ENCODE measurements at regions not wholly inside any gene's neighbourhood (a gene's known extent, or its start where the extent isn't known, plus 50 kb on each side); places are given as distances from the start of the nearest gene placed in this dataset.
"Not testable (repeated sequence)": the region's sequence is repeated elsewhere in the genome, so short reads cannot be mapped to it uniquely, and the experiment has no call there.

DNA sequence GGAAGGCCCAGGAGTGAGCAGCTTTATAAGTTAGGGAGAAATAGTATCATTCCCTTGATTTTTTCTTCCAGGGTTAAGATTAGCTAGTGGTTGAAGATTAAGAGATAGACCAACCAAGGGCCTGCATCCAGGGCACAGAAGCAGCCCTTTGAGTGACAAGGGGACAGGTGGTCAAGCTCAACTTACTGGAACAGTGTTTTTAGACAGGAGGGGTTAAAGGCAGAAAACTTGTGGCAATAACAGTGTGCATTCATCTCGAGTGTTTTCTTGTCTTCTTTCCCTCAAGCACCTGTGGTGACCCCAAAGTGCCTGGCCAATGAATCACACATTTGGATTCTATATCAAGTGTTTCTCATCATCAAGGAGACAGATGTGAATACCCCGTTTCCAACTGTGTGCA, 267.5 kb downstream of the PDCD6IP start:
- H3K4me1 Mint-ChIP-seq (ENCODE audit: low read depth) = peaks cover under 1% of the 10 kb centered on the region
- H3K36me3 Mint-ChIP-seq (ENCODE audit: low read depth) = no peaks in the 10 kb centered on the region
- H3K27me3 Mint-ChIP-seq (ENCODE audit: low read depth) = peaks cover 4% of the 10 kb centered on the region
- H3K9me3 Mint-ChIP-seq = no peaks in the 10 kb centered on the region
- DNase-seq (ENCODE audit: low spot score) = no peak
- H3K4me3 Mint-ChIP-seq (ENCODE audit: low read depth) = no peak overlapping the region
- intact Hi-C loops (cut with micrococcal nuclease) = no loop called here
- H3K27ac Mint-ChIP-seq = no peak overlapping the region

DNA sequence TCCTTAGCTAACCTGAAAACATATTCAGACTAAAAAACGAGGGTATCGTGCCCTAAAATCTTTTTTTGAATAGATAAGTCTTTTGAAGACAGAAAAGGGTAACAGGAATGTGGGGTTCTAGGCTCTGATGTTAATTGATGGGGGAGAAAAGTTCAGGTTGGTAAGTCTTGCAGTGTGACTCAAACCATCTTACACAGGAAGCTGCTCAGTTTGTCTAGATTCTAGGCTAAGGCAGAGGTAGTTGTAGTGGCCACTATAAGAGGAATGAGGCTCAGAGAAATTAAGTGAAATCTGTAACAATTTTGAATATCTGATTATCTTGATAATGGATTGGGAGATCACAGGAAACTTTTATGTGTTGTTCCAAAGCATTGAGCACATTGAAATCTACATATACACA, 267.9 kb downstream of the PDCD6IP start:
- peaks cover 4% of the 10 kb centered on the region for H3K27me3 Mint-ChIP-seq (ENCODE audit: low read depth)
- no peaks in the 10 kb centered on the region for H3K9me3 Mint-ChIP-seq
- H3K4me1 Mint-ChIP-seq (ENCODE audit: low read depth) = peaks cover 1% of the 10 kb centered on the region
- H3K27ac Mint-ChIP-seq = no peak overlapping the region
- H3K4me3 Mint-ChIP-seq (ENCODE audit: low read depth) = no peak overlapping the region
- intact Hi-C loops (cut with micrococcal nuclease) = no loop called here
- DNase-seq (ENCODE audit: low spot score) = no peak
- no peaks in the 10 kb centered on the region for H3K36me3 Mint-ChIP-seq (ENCODE audit: low read depth)

DNA sequence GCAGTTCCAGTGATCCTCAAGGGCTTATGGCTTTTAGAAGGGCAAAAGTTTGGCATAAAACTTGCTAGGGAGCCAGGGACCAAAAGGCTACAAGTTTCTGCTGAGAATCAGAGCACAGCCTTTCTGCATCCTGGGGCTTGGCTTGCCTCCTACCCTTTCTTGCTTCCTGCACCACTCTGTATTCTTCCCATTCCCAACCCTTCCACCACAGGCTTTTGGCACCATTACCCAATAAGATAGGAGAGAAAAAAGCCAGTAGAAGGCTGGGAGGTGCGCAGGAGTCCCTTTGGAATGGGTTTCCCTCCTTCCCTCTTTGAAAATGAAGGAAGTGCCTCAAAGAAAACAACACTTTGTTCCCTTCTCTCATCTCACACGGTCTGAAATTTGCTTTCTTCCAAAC, 268.6 kb downstream of the PDCD6IP start:
- peaks cover 4% of the 10 kb centered on the region for H3K27me3 Mint-ChIP-seq (ENCODE audit: low read depth)
- H3K4me1 Mint-ChIP-seq (ENCODE audit: low read depth) = peaks cover 1% of the 10 kb centered on the region
- H3K27ac Mint-ChIP-seq = no peak overlapping the region
- intact Hi-C loops (cut with micrococcal nuclease) = no loop called here
- DNase-seq (ENCODE audit: low spot score) = no peak
- no peaks in the 10 kb centered on the region for H3K9me3 Mint-ChIP-seq
- H3K36me3 Mint-ChIP-seq (ENCODE audit: low read depth) = no peaks in the 10 kb centered on the region
- no peak overlapping the region for H3K4me3 Mint-ChIP-seq (ENCODE audit: low read depth)

- DNase-seq (ENCODE audit: low spot score) = no peak
- H3K9me3 Mint-ChIP-seq = no peaks in the 10 kb centered on the region
- H3K27me3 Mint-ChIP-seq (ENCODE audit: low read depth) = peaks cover 4% of the 10 kb centered on the region
- no peak overlapping the region for H3K27ac Mint-ChIP-seq
- no peaks in the 10 kb centered on the region for H3K36me3 Mint-ChIP-seq (ENCODE audit: low read depth)
- peaks cover 1% of the 10 kb centered on the region for H3K4me1 Mint-ChIP-seq (ENCODE audit: low read depth)
- intact Hi-C loops (cut with micrococcal nuclease) = no loop called here
- H3K4me3 Mint-ChIP-seq (ENCODE audit: low read depth) = no peak overlapping the region
Measured at GRCh38 chr3:34067536-34068051, 269.2 kb downstream of the PDCD6IP start.

GRCh38 chr3:34068505-34068904, 270.1 kb downstream of the PDCD6IP start:
- DNase-seq (ENCODE audit: low spot score) = no peak
- Mint-ChIP-seq H3K36me3 (ENCODE audit: low read depth) (no peaks in the 10 kb centered on the region), H3K27ac (no peak overlapping the region), H3K27me3 (ENCODE audit: low read depth) (peaks cover 3% of the 10 kb centered on the region), H3K9me3 (no peaks in the 10 kb centered on the region), H3K4me1 (ENCODE audit: low read depth) (peaks cover 1% of the 10 kb centered on the region), H3K4me3 (ENCODE audit: low read depth) (no peak overlapping the region)
- intact Hi-C loops (cut with micrococcal nuclease) = no loop called here

DNA sequence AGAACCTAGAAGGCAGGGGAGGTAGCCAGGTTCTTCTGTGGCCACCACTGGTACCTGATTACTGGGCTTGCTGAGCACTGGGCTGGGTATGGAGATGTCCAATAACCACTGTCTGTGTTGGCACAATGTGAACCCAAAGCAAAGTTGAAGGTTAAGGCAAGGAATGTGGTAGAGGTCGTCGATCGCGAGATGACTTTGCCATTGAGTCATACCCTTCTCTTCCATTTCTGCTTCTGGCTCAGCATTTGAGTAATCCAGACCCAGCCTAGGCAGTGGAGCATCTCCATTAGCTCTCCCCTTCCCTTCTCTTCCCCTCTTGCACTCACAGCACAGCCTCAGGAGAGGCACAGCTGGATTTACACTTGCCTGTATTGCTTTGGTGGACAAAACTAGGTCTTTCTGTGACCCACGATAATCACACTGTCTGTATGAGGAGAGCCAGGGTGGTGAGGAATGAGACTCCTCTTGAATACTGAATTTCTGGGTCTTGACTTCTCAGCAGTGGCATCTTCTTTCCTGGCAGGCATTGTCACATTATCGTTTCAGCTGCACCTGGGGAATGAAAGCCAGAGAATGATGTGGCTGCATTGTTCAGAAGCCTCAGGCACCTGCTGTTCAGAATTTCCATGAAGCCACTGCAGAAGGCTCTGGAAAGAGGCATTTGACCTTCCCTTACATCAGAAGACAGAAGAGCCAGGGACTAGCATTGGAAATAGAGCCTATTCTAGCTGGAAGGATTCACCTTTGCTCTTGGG, 272.6 kb downstream of the PDCD6IP start:
- Mint-ChIP-seq H3K27ac (no peak overlapping the region), H3K9me3 (no peaks in the 10 kb centered on the region), H3K36me3 (ENCODE audit: low read depth) (no peaks in the 10 kb centered on the region), H3K27me3 (ENCODE audit: low read depth) (peaks cover 3% of the 10 kb centered on the region), H3K4me1 (ENCODE audit: low read depth) (peaks cover 1% of the 10 kb centered on the region), H3K4me3 (ENCODE audit: low read depth) (no peak overlapping the region)
- intact Hi-C loops (cut with micrococcal nuclease) = no loop called here
- DNase-seq (ENCODE audit: low spot score) = no peak

DNA sequence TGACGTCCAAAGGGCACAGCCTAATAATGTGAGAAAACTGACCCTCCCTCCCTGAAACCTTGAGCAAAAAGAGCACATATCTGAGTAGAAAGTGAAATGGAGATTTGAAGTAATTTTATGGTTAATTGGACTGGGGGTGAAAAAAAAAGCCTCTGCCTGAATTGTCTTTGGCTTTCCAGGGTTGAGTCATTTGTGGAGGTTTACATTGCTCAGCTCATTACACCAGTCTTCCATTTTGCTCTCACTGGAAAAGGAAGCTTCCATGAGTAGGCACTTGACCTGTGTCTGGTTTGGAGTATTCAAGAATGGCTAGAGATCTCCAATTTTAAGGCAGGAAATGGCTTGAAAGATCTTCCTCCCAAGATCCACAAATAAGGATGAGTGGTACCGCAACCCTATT, 273.9 kb downstream of the PDCD6IP start:
- intact Hi-C loops (cut with micrococcal nuclease) = no loop called here
- H3K27ac Mint-ChIP-seq = no peak overlapping the region
- H3K4me3 Mint-ChIP-seq (ENCODE audit: low read depth) = no peak overlapping the region
- peaks cover 1% of the 10 kb centered on the region for H3K4me1 Mint-ChIP-seq (ENCODE audit: low read depth)
- H3K27me3 Mint-ChIP-seq (ENCODE audit: low read depth) = peaks cover 3% of the 10 kb centered on the region
- DNase-seq (ENCODE audit: low spot score) = no peak
- H3K9me3 Mint-ChIP-seq = no peaks in the 10 kb centered on the region
- no peaks in the 10 kb centered on the region for H3K36me3 Mint-ChIP-seq (ENCODE audit: low read depth)

DNA sequence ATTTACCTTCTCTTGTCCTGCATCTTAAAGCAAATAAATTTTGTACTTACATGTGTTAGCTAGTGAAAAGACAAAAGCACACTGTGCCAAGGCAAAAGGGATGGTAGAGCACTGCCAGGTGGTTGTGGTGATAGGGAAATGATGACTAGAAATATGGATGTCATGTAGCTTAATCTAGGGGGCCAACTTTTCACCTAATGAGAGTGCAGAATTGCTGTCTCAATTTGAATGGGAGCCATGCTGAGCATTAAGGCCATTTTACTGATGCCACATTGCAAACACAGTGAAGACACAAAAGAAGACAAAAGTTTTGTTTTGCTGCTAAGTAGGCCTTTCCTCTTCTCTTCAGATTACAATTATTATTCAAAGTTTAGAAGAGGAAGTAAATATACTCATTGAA, 274.7 kb downstream of the PDCD6IP start:
- no peaks in the 10 kb centered on the region for H3K9me3 Mint-ChIP-seq
- peaks cover 3% of the 10 kb centered on the region for H3K27me3 Mint-ChIP-seq (ENCODE audit: low read depth)
- H3K4me3 Mint-ChIP-seq (ENCODE audit: low read depth) = no peak overlapping the region
- no peaks in the 10 kb centered on the region for H3K36me3 Mint-ChIP-seq (ENCODE audit: low read depth)
- DNase-seq (ENCODE audit: low spot score) = no peak
- H3K4me1 Mint-ChIP-seq (ENCODE audit: low read depth) = peaks cover 1% of the 10 kb centered on the region
- intact Hi-C loops (cut with micrococcal nuclease) = no loop called here
- no peak overlapping the region for H3K27ac Mint-ChIP-seq

GRCh38 chr3:34073961-34074360, 275.5 kb downstream of the PDCD6IP start:
- H3K27me3 Mint-ChIP-seq (ENCODE audit: low read depth) = peaks cover 3% of the 10 kb centered on the region
- intact Hi-C loops (cut with micrococcal nuclease) = no loop called here
- H3K4me1 Mint-ChIP-seq (ENCODE audit: low read depth) = peaks cover 1% of the 10 kb centered on the region
- no peaks in the 10 kb centered on the region for H3K9me3 Mint-ChIP-seq
- no peak for DNase-seq (ENCODE audit: low spot score)
- H3K27ac Mint-ChIP-seq = no peak overlapping the region
- no peak overlapping the region for H3K4me3 Mint-ChIP-seq (ENCODE audit: low read depth)
- no peaks in the 10 kb centered on the region for H3K36me3 Mint-ChIP-seq (ENCODE audit: low read depth)

GRCh38 chr3:34075975-34076374, 277.5 kb downstream of the PDCD6IP start:
- no peak overlapping the region for H3K4me3 Mint-ChIP-seq (ENCODE audit: low read depth)
- no peak for DNase-seq (ENCODE audit: low spot score)
- peaks cover 2% of the 10 kb centered on the region for H3K27me3 Mint-ChIP-seq (ENCODE audit: low read depth)
- intact Hi-C loops (cut with micrococcal nuclease) = no loop called here
- no peaks in the 10 kb centered on the region for H3K9me3 Mint-ChIP-seq
- H3K4me1 Mint-ChIP-seq (ENCODE audit: low read depth) = peaks cover under 1% of the 10 kb centered on the region
- H3K27ac Mint-ChIP-seq = no peak overlapping the region
- H3K36me3 Mint-ChIP-seq (ENCODE audit: low read depth) = no peaks in the 10 kb centered on the region

DNA sequence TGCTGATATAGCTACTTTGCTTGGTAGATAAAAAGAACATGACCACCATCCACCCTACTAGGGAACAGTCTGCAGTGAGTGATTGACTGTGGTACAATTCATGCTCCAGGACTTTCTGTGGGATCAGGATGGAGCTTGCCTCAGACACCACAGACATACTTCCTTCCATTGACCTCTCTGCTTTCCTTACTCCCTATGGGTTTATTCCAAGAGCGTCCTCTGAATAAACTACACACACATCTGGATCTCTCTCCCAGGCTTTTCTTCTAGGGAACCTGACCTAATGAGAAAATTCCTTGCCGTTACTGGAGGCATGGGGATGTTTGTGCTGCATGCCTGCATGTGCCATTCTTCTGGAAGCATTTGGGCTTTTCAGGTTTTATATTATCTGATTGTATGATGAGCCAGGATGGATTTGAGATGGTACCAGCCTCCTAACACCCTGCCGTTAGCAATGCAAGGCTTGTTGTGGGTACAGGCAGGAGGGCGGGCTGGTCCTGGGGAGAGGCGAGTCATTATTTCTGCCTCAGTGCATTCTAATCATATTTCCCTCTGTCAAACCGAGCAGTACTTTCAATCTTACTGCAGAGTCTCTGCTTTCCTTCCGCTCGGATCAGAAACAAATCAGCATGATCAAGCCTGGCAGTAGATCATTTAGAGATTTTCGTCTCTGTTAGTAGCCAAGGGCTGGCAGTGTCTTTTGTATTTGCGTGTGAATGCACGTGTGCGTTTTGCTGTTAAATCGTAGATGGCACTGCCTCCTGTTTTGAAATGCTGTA, 279.2 kb downstream of the PDCD6IP start:
- intact Hi-C loops (cut with micrococcal nuclease) = no loop called here
- no peak for DNase-seq (ENCODE audit: low spot score)
- H3K4me3 Mint-ChIP-seq (ENCODE audit: low read depth) = no peak overlapping the region
- no peaks in the 10 kb centered on the region for H3K4me1 Mint-ChIP-seq (ENCODE audit: low read depth)
- H3K27me3 Mint-ChIP-seq (ENCODE audit: low read depth) = peaks cover 1% of the 10 kb centered on the region
- H3K9me3 Mint-ChIP-seq = no peaks in the 10 kb centered on the region
- H3K27ac Mint-ChIP-seq = no peak overlapping the region
- H3K36me3 Mint-ChIP-seq (ENCODE audit: low read depth) = no peaks in the 10 kb centered on the region

DNA sequence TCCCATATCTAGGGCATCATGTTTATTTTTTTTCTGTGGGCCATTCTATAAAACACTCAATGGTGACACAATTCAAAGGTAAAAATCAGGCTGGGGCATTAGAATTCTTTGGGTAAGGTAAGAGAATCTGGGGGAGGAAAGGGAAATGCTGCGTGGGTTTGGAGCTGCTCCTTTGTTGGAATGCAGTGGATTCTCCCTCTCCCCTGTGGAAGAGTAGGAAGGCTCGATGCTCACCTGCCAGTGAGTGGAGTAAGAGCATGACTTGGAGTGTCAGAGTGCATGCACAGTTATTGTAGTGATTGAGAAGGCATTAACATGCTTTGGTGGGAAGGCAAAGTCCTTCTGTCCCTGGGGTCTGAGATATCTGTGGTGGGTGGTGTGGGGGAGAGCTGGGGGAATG, 280.0 kb downstream of the PDCD6IP start:
- no peak for DNase-seq (ENCODE audit: low spot score)
- intact Hi-C loops (cut with micrococcal nuclease) = no loop called here
- no peaks in the 10 kb centered on the region for H3K9me3 Mint-ChIP-seq
- peaks cover 3% of the 10 kb centered on the region for H3K27me3 Mint-ChIP-seq (ENCODE audit: low read depth)
- H3K4me3 Mint-ChIP-seq (ENCODE audit: low read depth) = no peak overlapping the region
- no peaks in the 10 kb centered on the region for H3K4me1 Mint-ChIP-seq (ENCODE audit: low read depth)
- no peak overlapping the region for H3K27ac Mint-ChIP-seq
- no peaks in the 10 kb centered on the region for H3K36me3 Mint-ChIP-seq (ENCODE audit: low read depth)

DNA sequence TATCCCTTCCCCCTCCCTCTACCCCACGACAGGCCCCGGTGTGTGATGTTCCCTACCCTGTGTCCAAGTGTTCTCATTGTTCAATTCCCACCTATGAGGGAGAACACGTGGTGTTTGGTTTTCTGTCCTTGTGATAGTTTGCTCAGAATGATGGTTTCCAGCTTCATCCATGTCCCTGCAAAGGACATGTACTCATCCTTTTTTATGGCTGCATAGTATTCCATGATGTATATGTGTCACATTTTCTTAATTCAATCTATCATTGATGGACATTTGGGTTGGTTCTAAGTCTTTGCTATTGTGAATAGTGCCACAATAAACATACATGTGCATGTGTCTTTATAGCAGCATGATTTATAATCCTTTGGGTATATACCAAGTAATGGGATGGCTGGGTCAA, 281.4 kb downstream of the PDCD6IP start:
- DNase-seq (ENCODE audit: low spot score); H3K27me3 Mint-ChIP-seq (ENCODE audit: low read depth); H3K4me3 Mint-ChIP-seq (ENCODE audit: low read depth); H3K4me1 Mint-ChIP-seq (ENCODE audit: low read depth); H3K27ac Mint-ChIP-seq; H3K9me3 Mint-ChIP-seq; intact Hi-C loops (cut with micrococcal nuclease); H3K36me3 Mint-ChIP-seq (ENCODE audit: low read depth): not testable (repeated sequence)

All from activated T-helper 2 cell treated with anti-CD3 and anti-CD28 coated beads, Interferon-gamma antibody, Interleukin-2, Interleukin-4, amounts not matched to agents 10 μg/mL and 5 μg/mL and 100 μg/mL, durations not matched to agents 14 hours and 24 hours and 36 hours (primary cell).